ENCODE measurements at regions not wholly inside any gene's neighbourhood (a gene's known extent, or its start where the extent isn't known, plus 50 kb on each side); places are given as distances from the start of the nearest gene placed in this dataset.

GRCh38 chr2:118622108-118622507 lies 225.3 kb downstream of the EN1 start:
- H3K27ac Mint-ChIP-seq = no peak overlapping the region
- H3K9me3 Mint-ChIP-seq = peaks cover 0 to 10% of the 10 kb centered on the region in 2 donors
- no peaks in the 10 kb centered on the region for H3K36me3 Mint-ChIP-seq
- ATAC-seq = no peak
- DNase-seq (ENCODE audit: low spot score in 2 of 2) = no peak

- DNase-seq (ENCODE audit: low spot score in 2 of 2) = no peak
- no peaks in the 10 kb centered on the region for H3K36me3 Mint-ChIP-seq
- H3K27ac Mint-ChIP-seq = no peak overlapping the region
- H3K9me3 Mint-ChIP-seq = no peaks in the 10 kb centered on the region
- ATAC-seq = no peak
Measured at GRCh38 chr2:118618279-118618678, 229.2 kb downstream of the EN1 start.

GRCh38 chr2:118616432-118616831 lies 231.0 kb downstream of the EN1 start:
- H3K27ac Mint-ChIP-seq = no peak overlapping the region
- H3K9me3 Mint-ChIP-seq = no peaks in the 10 kb centered on the region
- DNase-seq (ENCODE audit: low spot score in 2 of 2) = no peak
- H3K36me3 Mint-ChIP-seq = no peaks in the 10 kb centered on the region
- no peak for ATAC-seq

GRCh38 chr2:118614841-118615271 lies 232.6 kb downstream of the EN1 start:
- DNase-seq (ENCODE audit: low spot score in 2 of 2) (no peak), ATAC-seq (no peak)
- H3K27ac Mint-ChIP-seq = no peak overlapping the region
- H3K36me3 Mint-ChIP-seq = no peaks in the 10 kb centered on the region
- no peaks in the 10 kb centered on the region for H3K9me3 Mint-ChIP-seq

GRCh38 chr2:118613737-118614136 lies 233.7 kb downstream of the EN1 start:
- DNase-seq (ENCODE audit: low spot score in 2 of 2) = no peak

GRCh38 chr2:118611691-118612090 lies 235.8 kb downstream of the EN1 start:
- no peaks in the 10 kb centered on the region for H3K9me3 Mint-ChIP-seq
- DNase-seq (ENCODE audit: low spot score in 2 of 2) (no peak), ATAC-seq (no peak)
- no peak overlapping the region for H3K27ac Mint-ChIP-seq
- no peaks in the 10 kb centered on the region for H3K36me3 Mint-ChIP-seq

More at GRCh38 chr2:118613737-118614136, 233.7 kb downstream of the EN1 start:
- no peaks in the 10 kb centered on the region for H3K9me3 Mint-ChIP-seq
- H3K36me3 Mint-ChIP-seq = no peaks in the 10 kb centered on the region
- H3K27ac Mint-ChIP-seq = no peak overlapping the region
- no peak for ATAC-seq

GRCh38 chr2:118609138-118609537 lies 238.3 kb downstream of the EN1 start:
- ATAC-seq = no peak
- no peaks in the 10 kb centered on the region for H3K36me3 Mint-ChIP-seq
- H3K27ac Mint-ChIP-seq = no peak overlapping the region
- H3K9me3 Mint-ChIP-seq = no peaks in the 10 kb centered on the region
- DNase-seq (ENCODE audit: low spot score in 2 of 2) = no peak

- DNase-seq (ENCODE audit: low spot score in 2 of 2) (no peak), ATAC-seq (no peak)
- Mint-ChIP-seq H3K36me3 (no peaks in the 10 kb centered on the region), H3K27ac (no peak overlapping the region), H3K9me3 (no peaks in the 10 kb centered on the region)
Measured at GRCh38 chr2:118607641-118608040, 239.8 kb downstream of the EN1 start.

- DNase-seq (ENCODE audit: low spot score in 2 of 2) = no peak
- ATAC-seq = no peak
- Mint-ChIP-seq H3K27ac (no peak overlapping the region), H3K36me3 (peaks cover 7 to 13% of the 10 kb centered on the region in 2 donors), H3K9me3 (peaks cover 8 to 9% of the 10 kb centered on the region in 2 donors)
Measured at GRCh38 chr2:118604811-118605210, 242.6 kb downstream of the EN1 start.

- DNase-seq (ENCODE audit: low spot score in 2 of 2) = no peak
Measured at GRCh38 chr2:118604371-118604770, 243.1 kb downstream of the EN1 start.

GRCh38 chr2:118599141-118599540 lies 248.3 kb downstream of the EN1 start:
- no peak for ATAC-seq
- peaks cover 17% of the 10 kb centered on the region in 2 donors for H3K9me3 Mint-ChIP-seq
- H3K27ac Mint-ChIP-seq = no peak overlapping the region
- DNase-seq (ENCODE audit: low spot score in 2 of 2) = no peak
- peaks cover 7 to 13% of the 10 kb centered on the region in 2 donors for H3K36me3 Mint-ChIP-seq

More at GRCh38 chr2:118604371-118604770, 243.1 kb downstream of the EN1 start:
- peaks cover 7 to 13% of the 10 kb centered on the region in 2 donors for H3K36me3 Mint-ChIP-seq
- H3K9me3 Mint-ChIP-seq = peaks cover 8 to 9% of the 10 kb centered on the region in 2 donors
- no peak overlapping the region for H3K27ac Mint-ChIP-seq
- no peak for ATAC-seq

GRCh38 chr2:118596620-118597019 lies 250.8 kb downstream of the EN1 start:
- peaks cover 5 to 7% of the 10 kb centered on the region in 2 donors for H3K36me3 Mint-ChIP-seq
- H3K9me3 Mint-ChIP-seq = peaks cover 12% of the 10 kb centered on the region in 2 donors
- ATAC-seq = no peak
- no peak overlapping the region for H3K27ac Mint-ChIP-seq
- no peak for DNase-seq (ENCODE audit: low spot score in 2 of 2)

- Mint-ChIP-seq H3K9me3 (peaks cover 8 to 9% of the 10 kb centered on the region in 2 donors), H3K36me3 (no peaks in the 10 kb centered on the region), H3K27ac (no peak overlapping the region)
- ATAC-seq (no peak), DNase-seq (ENCODE audit: low spot score in 2 of 2) (no peak)
Measured at GRCh38 chr2:118593257-118593656, 254.2 kb downstream of the EN1 start.

- Mint-ChIP-seq H3K27ac (no peak overlapping the region), H3K36me3 (peaks cover 0 to 5% of the 10 kb centered on the region in 2 donors), H3K9me3 (peaks cover 6 to 10% of the 10 kb centered on the region in 2 donors)
- DNase-seq (ENCODE audit: low spot score in 2 of 2) (no peak), ATAC-seq (no peak)
Measured at GRCh38 chr2:118591223-118591622, 256.2 kb downstream of the EN1 start.

- no peak overlapping the region for H3K27ac Mint-ChIP-seq
- peaks cover 0 to 6% of the 10 kb centered on the region in 2 donors for H3K36me3 Mint-ChIP-seq
- ATAC-seq = no peak
- peaks cover 0 to 7% of the 10 kb centered on the region in 2 donors for H3K9me3 Mint-ChIP-seq
- no peak for DNase-seq (ENCODE audit: low spot score in 2 of 2)
Measured at GRCh38 chr2:118589721-118590120, 257.7 kb downstream of the EN1 start.

- no peak overlapping the region for H3K27ac Mint-ChIP-seq
- no peak for ATAC-seq
- peaks cover 0 to 6% of the 10 kb centered on the region in 2 donors for H3K36me3 Mint-ChIP-seq
- H3K9me3 Mint-ChIP-seq = peaks cover 0 to 7% of the 10 kb centered on the region in 2 donors
- no peak for DNase-seq (ENCODE audit: low spot score in 2 of 2)
Measured at GRCh38 chr2:118588850-118589249, 258.6 kb downstream of the EN1 start.

- Mint-ChIP-seq H3K9me3 (peaks cover 0 to 11% of the 10 kb centered on the region in 2 donors), H3K36me3 (peaks cover 0 to 6% of the 10 kb centered on the region in 2 donors), H3K27ac (no peak overlapping the region)
- DNase-seq (ENCODE audit: low spot score in 2 of 2) (no peak), ATAC-seq (no peak)
Measured at GRCh38 chr2:118586312-118586711, 261.1 kb downstream of the EN1 start.

GRCh38 chr2:118584877-118585276 lies 262.6 kb downstream of the EN1 start:
- DNase-seq (ENCODE audit: low spot score in 2 of 2) (no peak), ATAC-seq (no peak)
- no peak overlapping the region for H3K27ac Mint-ChIP-seq

More at GRCh38 chr2:118584877-118585276, 262.6 kb downstream of the EN1 start:
- peaks cover 0 to 6% of the 10 kb centered on the region in 2 donors for H3K36me3 Mint-ChIP-seq
- H3K9me3 Mint-ChIP-seq = peaks cover 0 to 11% of the 10 kb centered on the region in 2 donors

All from activated naive CD4-positive, alpha-beta T cell treated with anti-CD3 and anti-CD28 coated beads, Interleukin-2, amount 50 U/mL, for 72 hours (primary cell).